IMR-90 (cell line): ENCODE measurements at regions not wholly inside any gene's neighbourhood (a gene's known extent, or its start where the extent isn't known, plus 50 kb on each side); places are given as distances from the start of the nearest gene placed in this dataset.

Experiments
- ATAC-seq: fragments of 200-7000 bp; cut with Tn5 transposase; 2 replicates; pipeline ENCODE4 v1.9.1; 2020; ENCODE audit warnings: low read depth, mild to moderate bottlenecking, moderate library complexity
- BruUV-seq: library from RNA; stranded (reverse); fragments of 400-500 nt; replicated peaks from 2 replicates; lab custom pipeline; 2021; lab: Mats Ljungman, UMichigan
- CTCF ChIA-PET: fragments of 300-600 bp; formaldehyde crosslinking; extraction: SDS; loops from one replicate; lab custom pipeline; 2021; ENCODE audit warnings: antibody characterized with exemption; lab: Yijun Ruan, JAX
- POLR2A ChIA-PET: fragments of 300-600 bp; sonication (Branson Sonifier 250); formaldehyde crosslinking; loops from one replicate; lab custom pipeline; 2022; ENCODE audit warnings: antibody characterized with exemption; ENCODE audit not compliant: unreplicated experiment; lab: Charles Lee
- DNase-seq: peaks from one replicate; pipeline ENCODE4 v3.0.0; 2013
- H2AFZ ChIP-seq: replicated peaks from 2 replicates; pipeline ENCODE3; 2013; ENCODE audit warnings: low read length, mild to moderate bottlenecking; ENCODE audit not compliant: poor library complexity
- H2AK5ac ChIP-seq: 2 replicates; pipeline ENCODE4 v1.6.1; 2013; ENCODE audit warnings: low read depth, low read length, inconsistent platforms
- H2AK9ac ChIP-seq: replicated peaks from 2 replicates; pipeline ENCODE3; 2013; ENCODE audit warnings: mild to moderate bottlenecking, low read depth, low read length, moderate library complexity; ENCODE audit not compliant: poor library complexity
- H2BK120ac ChIP-seq: 2 replicates; pipeline ENCODE4 v1.6.1; 2013; ENCODE audit warnings: low read depth, low read length, inconsistent platforms
- H2BK15ac ChIP-seq: 3 replicates; pipeline ENCODE4 v1.6.1; 2013; ENCODE audit warnings: low read depth, low read length, inconsistent platforms
- H2BK20ac ChIP-seq: 2 replicates; pipeline ENCODE4 v1.6.1; 2013; ENCODE audit warnings: low read depth, mild to moderate bottlenecking, inconsistent platforms, low read length, moderate library complexity
- H2BK5ac ChIP-seq: 2 replicates; pipeline ENCODE4 v1.6.1; 2013; ENCODE audit warnings: mild to moderate bottlenecking, low read depth, low read length, inconsistent platforms; ENCODE audit not compliant: poor library complexity, severe bottlenecking
- H3K14ac ChIP-seq: replicated peaks from 2 replicates; pipeline ENCODE4 v1.6.1; 2013; ENCODE audit warnings: low read depth, low read length, inconsistent platforms
- H3K18ac ChIP-seq: 2 replicates; pipeline ENCODE4 v1.6.1; 2013; ENCODE audit warnings: low read depth, low read length, control low read depth
- H3K23ac ChIP-seq: 2 replicates; pipeline ENCODE4 v1.6.1; 2013; ENCODE audit warnings: low read depth, low read length, inconsistent platforms
- H3K27ac ChIP-seq: 2 replicates; pipeline ENCODE4 v1.5.1; 2013; ENCODE audit warnings: mild to moderate bottlenecking, control low read depth, low read length; ENCODE audit not compliant: insufficient read depth
- H3K27me3 ChIP-seq: 2 replicates; pipeline ENCODE4 v1.6.1; 2013; ENCODE audit warnings: low read length; ENCODE audit not compliant: control insufficient read depth, insufficient read depth
- H3K36me3 ChIP-seq: 2 replicates; pipeline ENCODE4 v1.6.1; 2013; ENCODE audit warnings: low read length, mixed read lengths; ENCODE audit not compliant: control insufficient read depth, insufficient read depth
- H3K4ac ChIP-seq: 2 replicates; pipeline ENCODE4 v1.6.1; 2013; ENCODE audit warnings: low read depth, low read length, inconsistent platforms
- H3K4me1 ChIP-seq: 2 replicates; pipeline ENCODE4 v1.6.1; 2013; ENCODE audit warnings: low read length, mixed read lengths; ENCODE audit not compliant: control insufficient read depth, insufficient read depth
- H3K4me2 ChIP-seq: 2 replicates; pipeline ENCODE4 v1.6.1; 2013; ENCODE audit warnings: low read depth, mild to moderate bottlenecking, control low read depth, low read length, moderate library complexity
- H3K4me3 ChIP-seq: 2 replicates; pipeline ENCODE4 v1.5.1; 2013; ENCODE audit warnings: low read depth, mild to moderate bottlenecking, control low read depth, low read length, moderate library complexity; ENCODE audit not compliant: insufficient read depth
- H3K56ac ChIP-seq: 2 replicates; pipeline ENCODE4 v1.6.1; 2013; ENCODE audit warnings: low read length, inconsistent platforms; ENCODE audit not compliant: insufficient read depth; ENCODE audit errors: extremely low read depth
- H3K79me1 ChIP-seq, 2 experiments: 2 replicates each; pipeline ENCODE4 v1.6.1; 2013; ENCODE audit warnings: low read length in 2 of 2, inconsistent platforms in 1 of 2, low read depth in 1 of 2
- H3K9ac ChIP-seq: 2 replicates; pipeline ENCODE4 v1.6.1; 2013; ENCODE audit warnings: low read depth, low read length, control low read depth
- H3K9me1 ChIP-seq: 2 replicates; pipeline ENCODE4 v1.6.1; 2013; ENCODE audit warnings: low read length, inconsistent platforms; ENCODE audit not compliant: insufficient read depth
- H3K9me3 ChIP-seq: 2 replicates; pipeline ENCODE4 v1.6.1; 2013; ENCODE audit warnings: low read length; ENCODE audit not compliant: control insufficient read depth, insufficient read depth
- H4K20me1 ChIP-seq: 2 replicates; pipeline ENCODE4 v1.6.1; 2013; ENCODE audit warnings: low read length, inconsistent platforms; ENCODE audit not compliant: insufficient read depth
- H4K5ac ChIP-seq: 2 replicates; pipeline ENCODE4 v1.6.1; 2013; ENCODE audit warnings: mild to moderate bottlenecking, low read depth, low read length, control low read depth
- H4K8ac ChIP-seq, 2 experiments: 2 replicates each; pipeline ENCODE4 v1.6.1; 2013; ENCODE audit warnings: low read depth in 2 of 2, low read length in 2 of 2, control low read depth in 1 of 2, inconsistent platforms in 1 of 2
- H4K91ac ChIP-seq: 2 replicates; pipeline ENCODE4 v1.6.1; 2013; ENCODE audit warnings: low read depth, low read length, inconsistent platforms; ENCODE audit not compliant: insufficient read depth
- BHLHE40 ChIP-seq: fragments of 150-350 bp; IDR thresholded peaks from 2 replicates; pipeline ENCODE4 v1.6.1; 2016; ENCODE audit warnings: mild to moderate bottlenecking, low read depth, low read length
- CEBPB ChIP-seq: IDR thresholded peaks from 2 replicates; pipeline ENCODE4 v1.6.1; 2012; ENCODE audit warnings: low read depth, low read length, improper control_type of control experiment
- CHD1 ChIP-seq: IDR thresholded peaks from 2 replicates; pipeline ENCODE4 v1.6.1; 2012; ENCODE audit warnings: low read depth, low read length, improper control_type of control experiment
- ELK1 ChIP-seq: fragments of 150-350 bp; IDR thresholded peaks from 2 replicates; pipeline ENCODE4 v1.6.1; 2016; ENCODE audit warnings: low read depth, mild to moderate bottlenecking, low read length, moderate library complexity, borderline replicate concordance
- FOS ChIP-seq: fragments of 150-350 bp; IDR thresholded peaks from 2 replicates; pipeline ENCODE4 v1.6.1; 2016; ENCODE audit warnings: low read depth, low read length
- MAFK ChIP-seq: IDR thresholded peaks from 2 replicates; pipeline ENCODE4 v1.6.1; 2012; ENCODE audit warnings: low read depth, low read length, improper control_type of control experiment
- MAZ ChIP-seq: IDR thresholded peaks from 2 replicates; pipeline ENCODE4 v1.6.1; 2012; ENCODE audit warnings: low read depth, mild to moderate bottlenecking, low read length, improper control_type of control experiment, moderate library complexity, borderline replicate concordance
- MXI1 ChIP-seq: IDR thresholded peaks from 2 replicates; pipeline ENCODE4 v1.6.1; 2012; ENCODE audit warnings: low read depth, mild to moderate bottlenecking, low read length, moderate library complexity, borderline replicate concordance
- NFE2L2 ChIP-seq: fragments of 150-350 bp; IDR thresholded peaks from 2 replicates; pipeline ENCODE4 v1.6.1; 2016; ENCODE audit warnings: low read depth, mild to moderate bottlenecking, low read length
- POLR2A ChIP-seq: IDR thresholded peaks from 2 replicates; pipeline ENCODE4 v1.6.1; 2012; ENCODE audit warnings: mild to moderate bottlenecking, low read depth, low read length
- RAD21 ChIP-seq: IDR thresholded peaks from 2 replicates; pipeline ENCODE4 v1.6.1; 2012; ENCODE audit warnings: low read length, improper control_type of control experiment
- RCOR1 ChIP-seq: IDR thresholded peaks from 2 replicates; pipeline ENCODE4 v1.6.1; 2012; ENCODE audit warnings: mild to moderate bottlenecking, low read length, improper control_type of control experiment; ENCODE audit not compliant: insufficient replicate concordance
- RFX5 ChIP-seq: IDR thresholded peaks from 2 replicates; pipeline ENCODE4 v1.8.0; 2012; ENCODE audit warnings: low read depth, mild to moderate bottlenecking, low read length, moderate library complexity
- SMC3 ChIP-seq: fragments of 150-350 bp; IDR thresholded peaks from 2 replicates; pipeline ENCODE4 v1.6.1; 2016; ENCODE audit warnings: low read depth, mild to moderate bottlenecking, antibody characterized with exemption, low read length, moderate library complexity
- USF2 ChIP-seq: fragments of 150-350 bp; IDR thresholded peaks from 2 replicates; pipeline ENCODE4 v1.6.1; 2017; ENCODE audit warnings: mild to moderate bottlenecking, antibody characterized with exemption, low read length, low read depth
- WGBS, 2 experiments: methylation state at CpG; one replicate each; pipeline versions ENCODE4 v1.1.5 to v1.1.7; 2013; ENCODE audit warnings: missing lambda C conversion rate in 2 of 2; ENCODE audit not compliant: insufficient read length in 1 of 2; ENCODE audit errors: extremely low coverage in 2 of 2; 5-methylcytosine and 5-hydroxymethylcytosine counted together
- dilution Hi-C: fragments of 300-500 bp; cut with HindIII; formaldehyde crosslinking; loops from one replicate; pipeline ENCODE4 v1.14.3; 2018; ENCODE audit warnings: low sequenced_read_pairs; ENCODE audit not compliant: unreplicated experiment
- in situ Hi-C: fragments of 300-500 bp; cut with MboI; formaldehyde crosslinking; loops from 3 replicates; pipeline ENCODE4 v1.14.3; 2019; ENCODE audit warnings: low sequenced_read_pairs, inconsistent platforms, mixed read lengths
- intact Hi-C: fragments of 100-400 bp; cut with micrococcal nuclease; formaldehyde crosslinking; loops from 2 replicates; pipeline ENCODE4 v1.10.0; 2022
- TF ChIP-seq, protein P1 (sequence below): conservative IDR thresholded peaks from 2 replicates; pipeline ENCODE4 v1.5.1; 2012; ENCODE audit warnings: mild to moderate bottlenecking, low read depth, low read length, improper control_type of control experiment

DNA sequence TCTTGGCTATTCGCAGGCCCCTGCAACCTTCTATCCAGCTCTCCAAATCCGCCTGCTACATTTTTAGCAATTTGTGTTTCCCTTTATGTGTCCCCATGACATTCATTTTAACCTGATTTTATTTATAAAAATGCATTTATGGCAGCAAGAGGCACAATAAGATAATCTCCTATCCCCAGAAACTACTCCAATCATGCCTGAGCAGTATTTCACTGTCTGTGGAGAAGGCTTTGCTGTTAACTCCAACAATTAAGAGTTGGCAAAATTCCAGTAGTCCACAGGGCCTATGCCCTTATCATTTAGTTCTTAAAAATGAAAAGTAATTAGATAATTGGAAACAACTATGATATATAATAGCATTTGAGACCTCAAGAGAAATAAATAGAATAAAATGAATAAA, 462.4 kb downstream of the TRHDE start:
- WGBS, 2 experiments, result no CpG with 5 or more reads among the region's 2 CpGs
- BruUV-seq, result no TSS peak
- dilution Hi-C loops, result no loop called here

More for the DNA sequence above, 462.4 kb downstream of the TRHDE start:
- Histone ChIP-seq H3K9me1 (no peaks in the 10 kb centered on the region), H2BK5ac (no peak overlapping the region), H3K9ac (no peak overlapping the region), H2AFZ (no peak overlapping the region), H2AK9ac (no peak overlapping the region), H2BK15ac (no peak overlapping the region), H3K27ac (no peak overlapping the region), H3K56ac (no peak overlapping the region), H3K4me2 (no peak overlapping the region), H4K20me1 (no peaks in the 10 kb centered on the region), H3K4me3 (no peak overlapping the region), H4K8ac (no peak overlapping the region), H4K5ac (no peak overlapping the region), H3K14ac (no peak overlapping the region), H3K23ac (no peak overlapping the region), H2BK20ac (no peak overlapping the region), H3K79me1 (no peaks in the 10 kb centered on the region), H3K18ac (no peak overlapping the region), H2AK5ac (no peak overlapping the region), H3K9me3 (no peaks in the 10 kb centered on the region), H3K36me3 (no peaks in the 10 kb centered on the region), H2BK120ac (no peak overlapping the region), H3K4ac (no peak overlapping the region), H3K4me1 (no peaks in the 10 kb centered on the region), H4K91ac (no peak overlapping the region), H3K27me3 (no peaks in the 10 kb centered on the region)
- ChIA-PET POLR2A (no interaction called here), CTCF (no interaction called here)
- TF ChIP-seq BHLHE40, result no peak
- no peak for TF ChIP-seq RCOR1
- TF ChIP-seq FOS, result no peak
- TF ChIP-seq ELK1, result no peak
- no peak for TF ChIP-seq MAFK
- TF ChIP-seq MXI1, result no peak
- no peak for TF ChIP-seq POLR2A
- TF ChIP-seq, protein P1, sequence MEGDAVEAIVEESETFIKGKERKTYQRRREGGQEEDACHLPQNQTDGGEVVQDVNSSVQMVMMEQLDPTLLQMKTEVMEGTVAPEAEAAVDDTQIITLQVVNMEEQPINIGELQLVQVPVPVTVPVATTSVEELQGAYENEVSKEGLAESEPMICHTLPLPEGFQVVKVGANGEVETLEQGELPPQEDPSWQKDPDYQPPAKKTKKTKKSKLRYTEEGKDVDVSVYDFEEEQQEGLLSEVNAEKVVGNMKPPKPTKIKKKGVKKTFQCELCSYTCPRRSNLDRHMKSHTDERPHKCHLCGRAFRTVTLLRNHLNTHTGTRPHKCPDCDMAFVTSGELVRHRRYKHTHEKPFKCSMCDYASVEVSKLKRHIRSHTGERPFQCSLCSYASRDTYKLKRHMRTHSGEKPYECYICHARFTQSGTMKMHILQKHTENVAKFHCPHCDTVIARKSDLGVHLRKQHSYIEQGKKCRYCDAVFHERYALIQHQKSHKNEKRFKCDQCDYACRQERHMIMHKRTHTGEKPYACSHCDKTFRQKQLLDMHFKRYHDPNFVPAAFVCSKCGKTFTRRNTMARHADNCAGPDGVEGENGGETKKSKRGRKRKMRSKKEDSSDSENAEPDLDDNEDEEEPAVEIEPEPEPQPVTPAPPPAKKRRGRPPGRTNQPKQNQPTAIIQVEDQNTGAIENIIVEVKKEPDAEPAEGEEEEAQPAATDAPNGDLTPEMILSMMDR, result no peak
- TF ChIP-seq MAZ, result no peak
- no peak for TF ChIP-seq USF2
- TF ChIP-seq CEBPB, result no peak
- TF ChIP-seq NFE2L2, result no peak
- no peak for TF ChIP-seq CHD1
- TF ChIP-seq RFX5, result no peak
- TF ChIP-seq SMC3, result no peak
- no peak for TF ChIP-seq RAD21
- in situ Hi-C loops (no loop called here), intact Hi-C loops (no loop called here)
- ATAC-seq (no peak), DNase-seq (no peak)
